ENCODE measurements at regions not wholly inside any gene's neighbourhood (a gene's known extent, or its start where the extent isn't known, plus 50 kb on each side); places are given as distances from the start of the nearest gene placed in this dataset.

- H3K4me1 ChIP-seq (ENCODE audit: control insufficient read depth in 1 of 2, insufficient read depth in 2 of 2, low read depth in 1 of 2, low read length in 1 of 2): peaks cover 0 to 11% of the 10 kb centered on the region in 2 experiments; a peak in 1 of 4 replicates
- no peaks in the 10 kb centered on the region for H3K9me3 ChIP-seq
- no peaks in the 10 kb centered on the region for H3F3A ChIP-seq (replicated peaks; ENCODE audit: insufficient read depth)
- no peaks in the 10 kb centered on the region for H3K9me2 ChIP-seq
- no peak overlapping the region for H3K9ac ChIP-seq
- H3K27me3 ChIP-seq (ENCODE audit: insufficient read depth): no peaks in the 10 kb centered on the region
- no peak overlapping the region for H3K4me2 ChIP-seq
- H2AFZ ChIP-seq (ENCODE audit: low read depth): no peak overlapping the region
- TF ChIP-seq NRF1 (IDR thresholded peaks at IDR 0.05; ENCODE audit: low read depth, low read length) (no peak), MXI1 (IDR thresholded peaks at IDR 0.05; ENCODE audit: low read depth, low read length) (no peak), RXRA (IDR thresholded peaks at IDR 0.05; ENCODE audit: borderline replicate concordance, low read depth) (no peak), RFX5 (IDR thresholded peaks at IDR 0.05; ENCODE audit: low read length) (no peak), TEAD4 (IDR thresholded peaks at IDR 0.05; ENCODE audit: borderline replicate concordance, insufficient read depth) (no peak), FOXM1 (IDR thresholded peaks at IDR 0.05; ENCODE audit: low read depth) (no peak), POLR2AphosphoS5 (IDR thresholded peaks at IDR 0.05; ENCODE audit: low read depth, low read length) (no peak), GATA2 (CRISPR knock-in tag; IDR thresholded peaks at IDR 0.05) (no peak), GABPA (IDR thresholded peaks at IDR 0.05; ENCODE audit: low read depth) (no peak), TCF12 (IDR thresholded peaks at IDR 0.05) (no peak), JUND (IDR thresholded peaks at IDR 0.05) (no peak), EP300 (IDR thresholded peaks at IDR 0.05; ENCODE audit: borderline replicate concordance in 1 of 2, low read depth in 1 of 2, low read length in 1 of 2) (no peak), RCOR1 (IDR thresholded peaks at IDR 0.05; ENCODE audit: low read length) (no peak), TAF1 (IDR thresholded peaks at IDR 0.05; ENCODE audit: borderline replicate concordance, low read depth, low read length) (no peak), CHD2 (IDR thresholded peaks at IDR 0.05; ENCODE audit: low read length, partially characterized antibody) (no peak), EZH2phosphoT487 (IDR thresholded peaks at IDR 0.05; ENCODE audit: borderline replicate concordance, low read depth) (no peak), USF1 (IDR thresholded peaks at IDR 0.05; ENCODE audit: borderline replicate concordance, low read depth) (no peak), FOSL2 (IDR thresholded peaks at IDR 0.05; ENCODE audit: borderline replicate concordance, low read depth) (no peak), YY1 (IDR thresholded peaks at IDR 0.05; ENCODE audit: low read depth) (no peak), USF2 (IDR thresholded peaks at IDR 0.05; ENCODE audit: borderline replicate concordance, low read depth, low read length) (no peak)
- 40% methylated on average over 11 of the region's 11 CpGs for WGBS (ENCODE audit: low lambda C conversion rate)
- H4K20me1 ChIP-seq (ENCODE audit: insufficient read depth): no peaks in the 10 kb centered on the region
- H3K27ac ChIP-seq (ENCODE audit: low read depth in 2 of 2, low read length in 1 of 2): no peak overlapping the region
- ChIA-PET CTCF (no interaction called here), POLR2A (no interaction called here)
- no peak overlapping the region for H3K4me3 ChIP-seq (ENCODE audit: low read depth in 2 of 2, low read length in 1 of 2)
- DNase-seq: no peak
- no peaks in the 10 kb centered on the region for H3K36me3 ChIP-seq (replicated peaks in 1 of 2; ENCODE audit: control insufficient read depth in 1 of 2, insufficient read depth in 2 of 2, low read length in 1 of 2)
- H3K79me2 ChIP-seq (ENCODE audit: insufficient read depth): no peaks in the 10 kb centered on the region
Observed at GRCh38 chr11:70601861-70602538, 203.7 kb downstream of the CTTN start.

All from SK-N-SH (cell line).